ENCODE measurements at regions not wholly inside any gene's neighbourhood (a gene's known extent, or its start where the extent isn't known, plus 50 kb on each side); places are given as distances from the start of the nearest gene placed in this dataset.

- ChIA-PET POLR2A (interaction anchor here (0.7 to 2.1 kb wide), 10 partner anchors 10 to 380 kb away, joined by 3 to 12 read pairs (median 4); partner anchors contain the start of gene MYO10), CTCF (interaction anchor here (1.1 to 3.8 kb wide), 8 partner anchors 9 to 225 kb away, joined by 3 to 21 read pairs (median 6); no protein-coding TSS in a partner anchor)
- TF ChIP-seq CTCF (IDR thresholded peaks at IDR 0.05; ENCODE audit: insufficient read depth, low read length, missing control alignments): no peak
- peak; percentile 100 for DNase-seq (ENCODE audit: low read depth, low spot score)
- H3K4me3 ChIP-seq (ENCODE audit: low read depth, low read length): no peak overlapping the region
Measured at GRCh38 chr5:17157916-17158529, 59.4 kb upstream of the BASP1 start.

- ChIA-PET POLR2A (no interaction called here), CTCF (no interaction called here)
- H3K4me3 ChIP-seq (ENCODE audit: low read depth, low read length): no peak overlapping the region
- no peak for DNase-seq (ENCODE audit: low read depth, low spot score)
- TF ChIP-seq CTCF (IDR thresholded peaks at IDR 0.05; ENCODE audit: insufficient read depth, low read length, missing control alignments): no peak
Measured at GRCh38 chr5:17160756-17161040, 56.7 kb upstream of the BASP1 start.

GRCh38 chr5:17161662-17162061 is 55.8 kb upstream of the BASP1 start:
- no peak for DNase-seq (ENCODE audit: low read depth, low spot score)
- H3K4me3 ChIP-seq (ENCODE audit: low read depth, low read length): no peak overlapping the region
- POLR2A ChIA-PET: no interaction called here
- no peak for TF ChIP-seq CTCF (IDR thresholded peaks at IDR 0.05; ENCODE audit: insufficient read depth, low read length, missing control alignments)
- CTCF ChIA-PET: interaction anchor here (0.7 kb wide), 1 partner anchor 29 kb away, joined by 3 read pairs; no protein-coding TSS in a partner anchor

GRCh38 chr5:17163221-17163620 is 54.2 kb upstream of the BASP1 start:
- POLR2A ChIA-PET: no interaction called here
- H3K4me3 ChIP-seq (ENCODE audit: low read depth, low read length): no peak overlapping the region
- TF ChIP-seq CTCF (IDR thresholded peaks at IDR 0.05; ENCODE audit: insufficient read depth, low read length, missing control alignments): no peak
- no peak for DNase-seq (ENCODE audit: low read depth, low spot score)
- CTCF ChIA-PET: interaction anchor here (0.7 to 1.2 kb wide), 2 partner anchors 27 to 372 kb away, joined by 3 to 4 read pairs; no protein-coding TSS in a partner anchor

GRCh38 chr5:17167171-17167891 is 50.1 kb upstream of the BASP1 start:
- ChIA-PET POLR2A (interaction anchor here (1.4 kb wide), 1 partner anchor 10 kb away, joined by 4 read pairs; no protein-coding TSS in a partner anchor), CTCF (interaction anchor here (0.9 to 1.8 kb wide), 3 partner anchors 10 to 237 kb away, joined by 3 to 7 read pairs (median 3); no protein-coding TSS in a partner anchor)
- no peak overlapping the region for H3K4me3 ChIP-seq (ENCODE audit: low read depth, low read length)
- TF ChIP-seq CTCF (IDR thresholded peaks at IDR 0.05; ENCODE audit: insufficient read depth, low read length, missing control alignments): no peak
- no peak for DNase-seq (ENCODE audit: low read depth, low spot score)

Measured in AG04449 (cell line).